DMS 273 (cell line): ENCODE measurements at regions not wholly inside any gene's neighbourhood (a gene's known extent, or its start where the extent isn't known, plus 50 kb on each side); places are given as distances from the start of the nearest gene placed in this dataset.

Source experiments
- DNase-seq: peaks from one replicate; lab custom pipeline; 2025; ENCODE audit not compliant: unreplicated experiment; lab: John Stamatoyannopoulos, UW

GRCh38 chr15:93829115-93829870 is 402.1 kb upstream of the MCTP2 start:
- DNase-seq = no peak

- peak; percentile 21 for DNase-seq
Measured at GRCh38 chr15:93826790-93827189, 404.6 kb upstream of the MCTP2 start.

GRCh38 chr15:93826293-93826692 is 405.1 kb upstream of the MCTP2 start:
- no peak for DNase-seq

GRCh38 chr15:93825682-93826081 is 405.7 kb upstream of the MCTP2 start:
- DNase-seq = no peak

- no peak for DNase-seq
Measured at GRCh38 chr15:93823971-93824913, 407.1 kb upstream of the MCTP2 start.

GRCh38 chr15:93820566-93820965 is 410.8 kb upstream of the MCTP2 start:
- DNase-seq = no peak

GRCh38 chr15:93819826-93820225 is 411.5 kb upstream of the MCTP2 start:
- DNase-seq = peak; percentile 5

GRCh38 chr15:93816815-93817214 is 414.5 kb upstream of the MCTP2 start:
- no peak for DNase-seq

GRCh38 chr15:93811305-93811704 is 420.1 kb upstream of the MCTP2 start:
- DNase-seq = no peak

- no peak for DNase-seq
Measured at GRCh38 chr15:93809516-93809915, 421.8 kb upstream of the MCTP2 start.

GRCh38 chr15:93803421-93804152 is 427.8 kb upstream of the MCTP2 start:
- no peak for DNase-seq

- DNase-seq = no peak
Measured at GRCh38 chr15:93801206-93801605, 430.2 kb upstream of the MCTP2 start.

- DNase-seq = no peak
Measured at GRCh38 chr15:93800805-93801204, 430.6 kb upstream of the MCTP2 start.

- no peak for DNase-seq
Measured at GRCh38 chr15:93789441-93789840, 441.9 kb upstream of the MCTP2 start.

- DNase-seq = no peak
Measured at GRCh38 chr15:93780073-93780472, 451.3 kb upstream of the MCTP2 start.

GRCh38 chr15:93779341-93779740 is 452.0 kb upstream of the MCTP2 start:
- no peak for DNase-seq

GRCh38 chr15:93771196-93772030 is 459.9 kb upstream of the MCTP2 start:
- no peak for DNase-seq

GRCh38 chr15:93770788-93771187 is 460.6 kb upstream of the MCTP2 start:
- DNase-seq = no peak

- DNase-seq = peak; percentile 16
Measured at GRCh38 chr15:93762036-93762435, 469.3 kb upstream of the MCTP2 start.

GRCh38 chr15:93759629-93760028 is 471.7 kb upstream of the MCTP2 start:
- no peak for DNase-seq

GRCh38 chr15:93758824-93759223 is 472.5 kb upstream of the MCTP2 start:
- DNase-seq = no peak
